Limb (tissue), 2 donors: ENCODE measurements at regions not wholly inside any gene's neighbourhood (a gene's known extent, or its start where the extent isn't known, plus 50 kb on each side); places are given as distances from the start of the nearest gene placed in this dataset.
"Not testable (repeated sequence)": the region's sequence is repeated elsewhere in the genome, so short reads cannot be mapped to it uniquely, and the experiment has no call there.

Source experiments
- DNase-seq, 2 donors: peaks; one replicate each; pipeline ENCODE4 v3.0.0-alpha.2; 2016; ENCODE audit errors: extremely low spot score in 2 of 2

DNA sequence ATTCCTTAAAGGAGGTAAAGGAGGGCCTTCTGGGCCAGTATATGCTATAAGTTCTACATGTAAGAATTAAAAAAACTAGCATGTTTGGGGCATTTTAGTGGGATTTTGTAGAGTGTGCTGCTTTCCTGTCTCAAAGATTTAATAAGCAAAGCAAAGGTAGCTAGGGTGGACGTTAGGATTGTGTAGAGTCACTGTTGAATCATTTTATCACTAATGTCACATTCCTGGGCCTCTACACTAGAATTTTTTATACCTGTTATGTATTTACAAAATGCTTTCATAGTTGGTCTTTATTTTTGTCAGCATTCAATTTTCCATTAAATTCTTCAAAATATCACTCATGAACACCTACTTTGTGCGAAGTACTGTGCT lies 139.4 kb upstream of the PHYHIPL start:
- no peak for DNase-seq

DNA sequence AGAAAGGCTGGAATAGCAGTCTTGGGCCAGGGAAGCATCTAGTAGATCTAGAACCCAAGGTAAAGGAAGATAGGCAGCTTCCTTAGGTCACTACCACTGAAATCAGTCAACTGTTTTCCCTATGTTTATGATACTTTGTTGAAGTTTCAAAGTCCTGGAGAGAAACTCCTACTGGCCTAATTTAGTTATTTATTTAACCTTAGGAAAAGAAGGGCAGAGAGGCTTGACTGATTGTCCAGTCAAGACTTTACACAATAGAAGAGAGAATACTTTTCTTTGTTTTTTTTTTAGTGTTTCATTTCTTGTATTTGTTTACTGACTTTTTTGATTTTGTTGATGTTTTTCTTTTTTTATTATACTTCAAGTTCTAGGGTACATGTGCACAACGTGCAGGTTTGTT lies 138.9 kb upstream of the PHYHIPL start:
- no peak for DNase-seq

GRCh38 chr10:59043358-59043757 lies 133.1 kb upstream of the PHYHIPL start:
- DNase-seq, result not testable (repeated sequence)

DNA sequence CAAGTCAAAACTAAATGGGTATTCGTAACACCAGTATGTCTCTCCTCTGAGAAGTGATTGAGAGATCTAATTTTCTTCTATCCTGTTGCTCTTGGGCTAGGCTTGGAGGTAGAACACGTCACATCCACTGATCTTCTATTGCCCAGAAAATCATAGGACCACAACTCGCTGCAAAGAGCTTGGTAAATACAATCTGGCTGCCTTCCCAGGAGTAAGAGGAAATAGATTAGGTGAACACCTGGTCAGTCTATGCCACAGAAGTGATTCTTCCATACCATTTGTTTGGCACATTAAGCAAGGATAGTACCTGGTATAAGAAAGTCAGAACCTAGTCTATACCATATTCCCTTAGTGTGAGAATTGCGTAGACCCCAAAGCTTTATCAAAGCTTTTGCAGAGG lies 129.3 kb upstream of the PHYHIPL start:
- no peak for DNase-seq

DNA sequence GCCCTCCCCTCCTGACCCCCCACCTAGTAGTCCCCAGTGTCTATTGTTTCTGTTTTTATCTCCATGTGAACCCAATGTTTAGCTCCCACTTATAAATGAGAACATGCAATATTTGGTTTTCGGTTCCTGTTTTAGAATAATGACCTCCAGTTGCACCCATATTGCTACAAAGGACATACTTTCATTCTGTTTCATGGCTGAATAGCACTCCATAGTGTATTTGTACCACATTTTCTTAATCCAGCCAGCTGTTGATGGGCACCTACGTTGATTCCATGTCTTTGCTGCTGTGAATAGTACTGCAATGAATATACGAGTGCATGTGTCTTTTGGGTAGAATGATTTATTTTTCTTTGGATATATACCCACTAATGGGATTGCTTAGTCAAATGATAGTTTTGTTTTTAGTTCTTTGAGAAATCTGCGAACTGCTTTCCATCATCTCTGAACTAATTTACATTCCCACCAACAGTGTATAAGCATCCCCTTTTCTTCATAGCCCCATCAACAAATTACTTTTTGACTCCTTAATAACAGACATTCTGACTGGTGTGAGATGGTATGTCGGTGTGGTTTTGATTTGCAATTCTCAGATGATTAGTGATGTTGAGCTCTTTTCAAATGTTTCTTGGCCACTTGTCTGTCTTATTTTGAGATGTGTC lies 128.4 kb upstream of the PHYHIPL start:
- DNase-seq, result no peak

GRCh38 chr10:59053502-59053901 lies 122.9 kb upstream of the PHYHIPL start:
- not testable (repeated sequence) for DNase-seq

- DNase-seq, result peak in 1 of 2 donors; percentile 59
Observed at GRCh38 chr10:59055045-59055444, 121.4 kb upstream of the PHYHIPL start.

GRCh38 chr10:59057345-59057744 lies 119.1 kb upstream of the PHYHIPL start:
- DNase-seq, result no peak

DNA sequence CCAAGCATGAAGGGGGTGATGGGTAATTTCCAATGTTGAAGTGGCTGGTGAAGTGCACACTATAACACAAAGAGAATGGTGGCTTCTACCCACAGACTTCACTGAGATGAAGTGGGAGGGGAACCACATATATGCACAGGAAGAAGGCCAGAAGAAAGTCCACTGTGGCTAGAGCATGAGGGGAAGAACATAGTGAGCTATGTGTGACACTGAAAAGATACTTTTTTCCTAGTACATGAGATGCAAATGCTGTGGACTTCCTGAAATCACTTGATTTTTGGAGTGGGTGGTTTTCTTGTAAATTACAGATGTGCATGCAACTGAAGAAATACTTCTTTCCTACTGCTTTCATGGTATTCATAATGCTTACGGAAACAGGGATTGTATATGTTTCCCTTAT lies 115.6 kb upstream of the PHYHIPL start:
- DNase-seq, result no peak

DNA sequence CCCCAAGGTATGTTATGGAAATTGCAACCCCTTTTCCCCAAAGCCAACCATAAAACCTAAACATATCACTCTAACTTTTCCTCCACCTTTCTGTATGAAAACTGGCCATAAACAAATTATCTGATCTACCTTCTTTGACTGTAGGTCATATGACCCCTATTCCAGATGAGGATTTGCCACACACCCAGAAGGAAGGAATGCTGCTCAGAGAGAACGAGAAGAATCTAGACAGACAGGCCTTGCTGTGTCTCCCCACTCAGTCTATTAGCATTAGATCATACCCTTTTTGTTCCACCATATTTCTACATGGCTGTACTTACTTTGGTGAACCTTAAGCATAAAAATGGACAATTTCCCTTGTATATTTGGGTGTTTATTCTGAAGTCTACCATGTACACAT lies 113.0 kb upstream of the PHYHIPL start:
- no peak for DNase-seq

GRCh38 chr10:59064080-59064692 lies 112.3 kb upstream of the PHYHIPL start:
- no peak for DNase-seq

DNA sequence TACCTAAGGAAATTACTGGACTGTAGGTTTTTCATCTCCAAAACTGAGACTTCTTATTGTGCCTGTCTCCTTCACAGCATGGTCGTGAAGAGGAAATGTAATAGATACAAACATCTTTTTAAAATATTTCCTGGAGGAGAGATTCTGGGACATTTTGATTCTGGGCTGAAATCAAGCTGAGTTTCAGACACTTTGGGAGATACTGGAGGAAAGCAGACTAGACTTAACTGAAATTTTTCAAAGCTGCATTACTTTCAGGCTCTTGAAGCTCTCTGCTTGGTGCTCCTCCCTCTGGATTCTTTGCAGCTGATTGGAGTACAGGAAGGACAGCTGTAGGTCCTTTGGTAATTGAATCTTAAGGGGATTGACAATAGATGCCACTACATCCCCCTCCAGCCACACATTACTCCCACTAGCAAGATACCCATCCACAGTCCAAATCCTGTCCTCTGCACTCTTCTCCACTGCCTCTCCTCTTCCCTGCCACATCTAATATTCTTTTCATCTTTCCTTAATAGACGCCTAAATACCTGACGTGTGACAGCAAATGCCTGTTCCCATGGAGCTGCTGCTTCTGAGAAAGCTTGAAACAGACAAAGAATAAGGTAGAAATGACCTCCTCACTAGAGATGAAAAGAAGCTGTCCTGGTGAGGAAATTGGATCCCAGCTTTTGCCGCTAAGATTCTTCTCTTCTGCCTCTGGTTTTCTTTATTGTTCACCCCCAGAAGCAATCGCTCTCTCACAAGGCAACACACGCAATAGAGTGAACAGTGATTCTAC lies 111.5 kb upstream of the PHYHIPL start:
- no peak for DNase-seq

DNA sequence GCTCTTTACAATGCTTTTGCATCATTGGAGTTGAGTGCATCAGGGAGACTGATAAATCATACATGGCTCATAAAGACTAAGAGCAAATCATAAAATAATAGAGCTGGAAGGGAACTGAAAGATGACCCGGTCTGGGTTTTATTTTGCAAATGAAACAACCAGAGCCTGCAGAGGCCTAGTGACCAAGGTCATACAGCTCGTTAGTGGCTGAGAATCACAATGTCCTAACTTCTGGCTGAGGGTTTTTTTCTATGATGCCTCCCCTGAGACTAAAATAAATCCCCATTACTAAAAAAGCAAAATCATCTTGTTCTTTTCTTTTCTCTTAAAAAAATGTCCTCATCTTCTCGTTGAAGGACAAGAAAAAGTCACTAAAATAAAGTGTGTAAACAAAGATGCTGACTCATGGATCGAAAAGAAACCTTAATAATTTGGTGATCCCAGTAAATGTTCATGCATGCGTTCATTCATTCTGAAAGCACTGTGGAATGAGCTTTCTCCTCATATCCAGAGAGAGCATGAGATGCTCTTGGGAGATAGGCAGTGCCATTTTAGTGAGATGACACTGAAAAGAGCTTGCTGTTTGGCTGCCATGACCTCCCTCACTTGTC lies 107.8 kb upstream of the PHYHIPL start:
- no peak for DNase-seq

DNA sequence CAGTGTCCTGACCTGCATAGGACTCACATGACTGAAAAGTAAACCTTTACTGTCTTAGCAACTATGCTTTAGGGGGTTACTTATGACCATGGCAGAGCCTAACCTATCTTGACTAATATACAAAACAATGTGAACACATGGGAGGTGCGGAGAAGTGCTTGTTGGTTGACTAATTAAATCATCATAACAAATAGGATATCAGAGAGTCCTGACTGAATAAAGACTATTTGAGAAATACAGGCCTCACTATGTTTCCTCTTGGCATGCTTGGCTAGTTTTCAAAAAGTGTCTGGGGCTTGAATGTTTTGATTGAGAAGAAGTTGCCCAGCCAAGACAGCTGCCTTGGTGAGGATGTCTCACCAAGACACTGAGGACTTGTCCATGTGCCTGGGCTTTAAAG lies 104.4 kb upstream of the PHYHIPL start:
- no peak for DNase-seq

DNA sequence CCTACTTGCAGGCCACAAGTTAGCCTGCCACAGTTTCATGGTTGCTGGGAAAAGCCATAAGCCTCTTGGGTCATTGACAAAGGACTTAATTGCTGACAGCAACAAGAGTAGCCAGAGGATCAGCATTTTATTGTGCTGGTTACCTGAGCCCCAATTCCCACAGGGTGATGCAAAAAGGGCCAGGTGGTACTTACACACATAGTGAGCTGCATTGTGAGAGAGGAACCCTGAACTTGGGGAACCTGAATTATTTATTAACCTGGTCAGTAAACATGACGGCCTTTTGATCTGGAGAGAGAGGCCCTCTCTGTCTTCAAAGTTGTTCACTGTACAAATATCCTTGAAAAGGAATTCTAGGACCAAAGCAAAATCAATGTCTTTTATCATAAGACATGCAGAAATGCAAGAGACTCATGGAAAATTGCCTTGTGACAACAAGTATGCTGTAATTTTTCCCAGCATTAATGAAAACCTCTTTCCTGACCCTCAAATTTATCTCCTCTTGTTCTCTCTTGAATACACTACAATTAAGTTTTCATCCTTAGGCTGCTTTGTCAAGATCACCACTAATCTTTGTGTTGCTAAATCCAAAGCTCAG lies 102.9 kb upstream of the PHYHIPL start:
- no peak for DNase-seq

DNA sequence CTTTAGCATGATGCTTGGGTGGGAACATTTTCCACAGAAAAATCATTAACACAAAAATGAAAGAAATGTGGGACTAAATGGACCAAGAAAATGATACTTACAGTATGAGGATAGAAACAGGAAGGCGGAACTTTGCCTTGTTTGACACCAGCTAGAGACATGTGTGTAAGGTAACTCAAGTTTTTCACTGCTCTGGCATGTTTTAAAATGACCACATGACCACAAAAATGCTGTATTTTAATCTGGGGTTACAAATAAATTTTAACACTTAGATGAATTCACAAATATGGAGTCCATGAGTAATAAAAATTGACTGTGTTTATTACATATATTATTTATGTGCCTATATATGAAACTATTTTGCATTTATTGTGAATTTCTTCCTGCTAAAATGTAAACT lies 100.9 kb upstream of the PHYHIPL start:
- DNase-seq, result no peak

DNA sequence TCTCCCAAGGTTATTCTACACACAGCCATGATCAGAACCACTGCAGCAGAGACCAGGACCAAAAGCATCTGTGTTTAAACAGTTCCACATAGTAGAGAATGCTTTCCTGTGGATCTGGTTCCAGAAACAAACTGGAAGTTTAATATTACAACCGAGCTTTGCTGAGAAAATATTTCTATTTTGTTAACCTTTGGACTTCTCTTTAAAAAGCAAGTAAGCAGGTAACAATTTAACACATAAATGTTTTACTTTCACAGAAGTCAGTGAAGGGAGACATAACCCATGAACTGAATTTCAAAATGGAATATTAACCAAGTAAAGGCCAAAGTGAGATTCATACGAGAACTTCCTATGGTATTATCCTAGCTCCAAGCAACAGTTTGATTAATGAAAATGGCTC lies 98.6 kb upstream of the PHYHIPL start:
- DNase-seq, result no peak

DNA sequence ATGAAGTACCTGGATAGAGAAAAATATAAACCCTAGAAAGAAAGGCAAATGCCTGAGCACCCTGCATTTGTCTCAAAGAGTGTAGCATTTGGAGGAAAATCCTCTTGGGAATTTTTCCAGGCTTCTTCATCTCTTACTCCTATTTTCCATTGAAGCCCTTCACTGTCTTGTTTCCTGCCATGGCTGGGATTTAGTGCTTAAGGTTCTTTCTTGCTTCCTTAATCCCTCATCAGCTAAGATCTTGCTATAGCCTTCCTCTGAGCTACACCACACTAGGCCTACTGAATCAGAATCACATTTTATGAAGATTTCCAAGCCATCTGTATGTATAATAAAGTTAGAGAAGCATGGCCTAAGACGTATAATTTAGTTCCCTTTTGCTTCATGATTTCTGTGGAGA lies 97.5 kb upstream of the PHYHIPL start:
- no peak for DNase-seq

DNA sequence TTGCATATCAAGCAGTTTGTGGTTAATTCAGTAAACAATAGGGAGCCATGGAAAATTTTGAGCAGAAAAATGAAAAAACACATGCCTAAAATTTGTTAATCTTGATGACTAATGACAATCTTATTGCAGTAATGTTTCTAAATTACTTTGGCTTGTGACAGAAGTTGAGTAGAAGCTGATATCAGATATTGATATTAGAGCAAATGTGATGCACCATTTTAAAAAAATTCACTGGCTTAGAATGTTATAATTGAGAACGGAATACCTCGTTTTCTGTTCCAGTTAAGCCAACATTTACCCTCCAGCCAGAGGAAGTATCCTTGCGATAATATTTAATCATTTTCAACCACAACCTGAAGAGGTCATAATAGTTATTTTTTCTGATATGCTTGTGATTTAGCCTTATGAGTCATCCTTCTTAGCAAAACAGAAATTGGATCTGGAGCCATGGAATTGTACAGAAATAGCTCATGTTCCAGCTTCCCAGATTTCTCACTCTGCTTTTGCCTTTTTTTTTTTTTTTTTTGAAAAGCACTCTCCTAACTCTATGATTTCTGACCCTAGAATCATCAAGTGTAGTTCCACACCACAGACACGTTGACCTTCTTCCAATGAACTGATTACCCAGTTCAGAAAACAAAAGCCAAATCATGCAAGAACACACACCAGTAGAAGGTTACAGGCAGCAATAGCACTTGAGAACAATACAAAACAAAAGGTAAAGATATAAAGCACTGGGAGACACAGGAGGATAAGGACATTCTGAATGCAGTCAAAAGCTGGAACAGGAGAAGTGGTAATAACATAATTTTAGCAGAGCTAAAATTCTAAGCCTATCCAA lies 96.8 kb upstream of the PHYHIPL start:
- no peak for DNase-seq

DNA sequence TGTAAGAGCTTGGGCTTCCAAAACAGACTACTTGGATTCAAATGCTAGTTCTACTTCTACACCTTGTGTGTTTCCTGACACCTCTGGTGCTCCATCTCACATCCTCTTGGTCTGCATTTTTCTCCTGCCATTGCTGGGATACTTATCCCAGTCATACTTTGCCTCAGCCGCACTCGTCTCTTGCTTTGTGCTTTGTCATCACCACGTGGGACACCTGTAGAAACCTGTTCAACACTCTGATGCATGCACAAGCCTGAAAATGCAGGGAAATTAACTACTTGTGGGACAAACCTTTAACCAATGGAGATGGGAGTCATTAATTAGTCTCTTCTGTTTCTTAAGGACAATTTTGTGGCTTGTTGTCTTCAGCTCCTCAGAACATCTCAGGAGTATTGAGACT lies 94.2 kb upstream of the PHYHIPL start:
- DNase-seq, result no peak

DNA sequence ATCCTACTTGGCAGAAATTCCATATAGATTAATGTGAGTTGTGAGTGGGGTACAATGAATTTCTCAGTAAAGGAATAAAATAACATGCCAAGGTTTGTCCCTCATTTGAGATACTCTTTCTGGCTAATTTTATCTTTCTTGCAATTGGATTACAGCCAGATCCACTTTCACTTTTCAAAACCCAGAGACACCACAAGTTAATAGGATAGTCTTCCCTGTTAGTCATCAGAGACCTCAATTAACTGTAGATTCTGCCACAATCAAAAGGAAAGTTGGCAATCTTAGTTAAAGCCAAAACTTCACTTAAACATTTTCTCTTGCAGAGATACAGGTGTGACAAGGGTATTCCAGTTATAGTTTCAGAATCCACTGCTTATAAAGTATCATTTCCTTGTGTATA lies 91.4 kb upstream of the PHYHIPL start:
- DNase-seq, result no peak
